ENCODE measurements at regions not wholly inside any gene's neighbourhood (a gene's known extent, or its start where the extent isn't known, plus 50 kb on each side); places are given as distances from the start of the nearest gene placed in this dataset.

GRCh38 chr12:13799574-13799973 lies 181.8 kb downstream of the GRIN2B start:
- no peak for ATAC-seq
- Histone ChIP-seq H3K27me3 (ENCODE audit: control insufficient read depth, insufficient read depth, low read length) (no peaks in the 10 kb centered on the region), H3K27ac (ENCODE audit: low read length) (no peak overlapping the region), H3K9me3 (ENCODE audit: control insufficient read depth, insufficient read depth, low read depth, low read length) (no peaks in the 10 kb centered on the region), H3K4me1 (ENCODE audit: control insufficient read depth, insufficient read depth, low read length) (no peaks in the 10 kb centered on the region), H3K36me3 (ENCODE audit: control insufficient read depth, insufficient read depth, low read length) (no peaks in the 10 kb centered on the region), H3K4me3 (ENCODE audit: low read depth in 2 of 2, low read length in 2 of 2) (no peak overlapping the region)
- BruUV-seq (replicated peaks): no TSS peak
- DNase-seq (ENCODE audit: low read depth, low spot score): no peak
- intact Hi-C loops (cut with micrococcal nuclease; ENCODE audit: unreplicated experiment): no loop called here
- TF ChIP-seq SIN3A (IDR thresholded peaks at IDR 0.05; ENCODE audit: borderline replicate concordance, insufficient read depth, low read depth, low read length): no peak
- no peak for TF ChIP-seq TCF7L2 (IDR thresholded peaks at IDR 0.05; ENCODE audit: low read depth, low read length)
- TF ChIP-seq CTCF (IDR thresholded peaks at IDR 0.05): no peak
- TF ChIP-seq REST (IDR thresholded peaks at IDR 0.05; ENCODE audit: insufficient read depth in 1 of 2, low read depth in 2 of 2, low read length in 1 of 2): no peak
- TF ChIP-seq POLR2AphosphoS5 (IDR thresholded peaks at IDR 0.05; ENCODE audit: low read depth, low read length): no peak
- in situ Hi-C loops (cut with HindIII; ENCODE audit: low pct_unique_long_range_greater_than_20kb, low sequenced_read_pairs): no loop called here
- CTCF ChIA-PET: no interaction called here
- POLR2A ChIA-PET: no interaction called here

DNA sequence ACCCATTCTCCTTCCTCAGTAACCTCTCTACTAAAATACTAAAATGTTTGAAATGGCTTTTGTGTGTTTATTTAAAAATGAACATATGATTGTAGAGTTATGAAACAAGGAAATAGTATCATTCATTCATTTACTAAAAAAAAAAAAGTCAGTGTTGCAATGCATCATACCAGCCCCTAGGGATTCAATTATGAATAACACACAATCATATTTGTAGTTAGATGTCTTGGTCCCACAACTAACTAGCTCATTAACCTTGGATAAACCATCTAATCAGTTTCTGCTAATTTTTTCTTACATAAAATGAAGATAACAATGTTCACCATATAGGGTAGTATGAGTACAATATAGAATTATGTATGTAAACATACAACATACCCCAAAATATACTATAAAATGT lies 183.2 kb downstream of the GRIN2B start:
- ChIA-PET CTCF (no interaction called here), POLR2A (no interaction called here)
- no peaks in the 10 kb centered on the region for H3K36me3 ChIP-seq (ENCODE audit: control insufficient read depth, insufficient read depth, low read length)
- no peak overlapping the region for H3K4me3 ChIP-seq (ENCODE audit: low read depth in 2 of 2, low read length in 2 of 2)
- no peaks in the 10 kb centered on the region for H3K9me3 ChIP-seq (ENCODE audit: control insufficient read depth, insufficient read depth, low read depth, low read length)
- H3K4me1 ChIP-seq (ENCODE audit: control insufficient read depth, insufficient read depth, low read length): no peaks in the 10 kb centered on the region
- no peaks in the 10 kb centered on the region for H3K27me3 ChIP-seq (ENCODE audit: control insufficient read depth, insufficient read depth, low read length)
- TF ChIP-seq REST (IDR thresholded peaks at IDR 0.05; ENCODE audit: insufficient read depth in 1 of 2, low read depth in 2 of 2, low read length in 1 of 2): no peak
- no peak overlapping the region for H3K27ac ChIP-seq (ENCODE audit: low read length)
- no peak for ATAC-seq
- in situ Hi-C loops (cut with HindIII; ENCODE audit: low pct_unique_long_range_greater_than_20kb, low sequenced_read_pairs): no loop called here
- intact Hi-C loops (cut with micrococcal nuclease; ENCODE audit: unreplicated experiment): no loop called here
- no TSS peak for BruUV-seq (replicated peaks)
- DNase-seq (ENCODE audit: low read depth, low spot score): no peak

Measured in Panc1 (cell line).